ENCODE measurements at regions not wholly inside any gene's neighbourhood (a gene's known extent, or its start where the extent isn't known, plus 50 kb on each side); places are given as distances from the start of the nearest gene placed in this dataset.

DNA sequence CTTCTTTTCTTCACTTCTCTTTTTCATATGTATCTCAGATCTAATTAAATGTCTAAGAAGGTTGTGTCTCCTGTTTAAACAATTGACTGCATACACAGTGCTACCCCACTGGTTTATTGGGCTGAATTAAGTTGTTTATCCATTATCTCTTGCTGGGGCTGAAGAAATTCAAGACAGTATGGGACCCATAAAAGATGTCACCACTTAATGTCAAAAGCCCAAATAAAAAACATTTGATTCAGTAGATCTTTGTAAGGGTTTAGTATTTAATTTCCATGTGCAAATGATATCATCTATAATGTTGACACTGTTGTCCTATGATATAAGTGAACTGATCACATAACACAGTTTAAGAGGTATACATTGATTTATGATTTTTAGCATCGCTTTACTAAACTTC is 1431.9 kb upstream of the PCDH20 start:
- TF ChIP-seq, protein P1, sequence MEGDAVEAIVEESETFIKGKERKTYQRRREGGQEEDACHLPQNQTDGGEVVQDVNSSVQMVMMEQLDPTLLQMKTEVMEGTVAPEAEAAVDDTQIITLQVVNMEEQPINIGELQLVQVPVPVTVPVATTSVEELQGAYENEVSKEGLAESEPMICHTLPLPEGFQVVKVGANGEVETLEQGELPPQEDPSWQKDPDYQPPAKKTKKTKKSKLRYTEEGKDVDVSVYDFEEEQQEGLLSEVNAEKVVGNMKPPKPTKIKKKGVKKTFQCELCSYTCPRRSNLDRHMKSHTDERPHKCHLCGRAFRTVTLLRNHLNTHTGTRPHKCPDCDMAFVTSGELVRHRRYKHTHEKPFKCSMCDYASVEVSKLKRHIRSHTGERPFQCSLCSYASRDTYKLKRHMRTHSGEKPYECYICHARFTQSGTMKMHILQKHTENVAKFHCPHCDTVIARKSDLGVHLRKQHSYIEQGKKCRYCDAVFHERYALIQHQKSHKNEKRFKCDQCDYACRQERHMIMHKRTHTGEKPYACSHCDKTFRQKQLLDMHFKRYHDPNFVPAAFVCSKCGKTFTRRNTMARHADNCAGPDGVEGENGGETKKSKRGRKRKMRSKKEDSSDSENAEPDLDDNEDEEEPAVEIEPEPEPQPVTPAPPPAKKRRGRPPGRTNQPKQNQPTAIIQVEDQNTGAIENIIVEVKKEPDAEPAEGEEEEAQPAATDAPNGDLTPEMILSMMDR (IDR thresholded peaks at IDR 0.05; ENCODE audit: insufficient read depth, low read length, severe bottlenecking), result no peak
- no peak overlapping the region for H3K4me3 ChIP-seq (ENCODE audit: low read depth, low read length)
- H3K36me3 ChIP-seq (ENCODE audit: control insufficient read depth, insufficient read depth, low read length), result no peaks in the 10 kb centered on the region
- no peaks in the 10 kb centered on the region for H3K27me3 ChIP-seq (ENCODE audit: control insufficient read depth, insufficient read depth, low read length)
- FAIRE-seq, result no peak
- DNase-seq (ENCODE audit: low read depth), result no peak

DNA sequence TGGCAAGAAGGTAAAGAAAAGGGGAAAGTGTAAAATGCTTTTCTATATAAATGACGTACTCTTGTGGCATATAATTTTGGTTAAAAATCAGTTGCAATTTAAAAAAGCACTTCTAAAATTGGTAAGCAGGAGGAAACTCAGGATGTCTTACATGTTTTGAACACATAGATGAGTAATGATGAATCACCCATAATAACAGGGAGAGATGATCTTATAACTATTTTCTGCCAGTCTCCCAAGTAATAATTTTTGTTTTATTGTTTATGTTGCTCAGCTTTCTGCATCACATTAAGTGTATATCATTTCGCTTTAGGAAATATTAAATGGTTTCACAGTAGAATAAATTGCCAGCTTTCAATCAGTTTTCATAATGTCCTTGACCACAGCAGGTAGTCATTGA is 1430.7 kb upstream of the PCDH20 start:
- no peaks in the 10 kb centered on the region for H3K27me3 ChIP-seq (ENCODE audit: control insufficient read depth, insufficient read depth, low read length)
- FAIRE-seq (no peak), DNase-seq (ENCODE audit: low read depth) (peak; percentile 47)
- no peak overlapping the region for H3K4me3 ChIP-seq (ENCODE audit: low read depth, low read length)
- TF ChIP-seq, protein P1 (IDR thresholded peaks at IDR 0.05; ENCODE audit: insufficient read depth, low read length, severe bottlenecking), result no peak
- H3K36me3 ChIP-seq (ENCODE audit: control insufficient read depth, insufficient read depth, low read length), result no peaks in the 10 kb centered on the region

DNA sequence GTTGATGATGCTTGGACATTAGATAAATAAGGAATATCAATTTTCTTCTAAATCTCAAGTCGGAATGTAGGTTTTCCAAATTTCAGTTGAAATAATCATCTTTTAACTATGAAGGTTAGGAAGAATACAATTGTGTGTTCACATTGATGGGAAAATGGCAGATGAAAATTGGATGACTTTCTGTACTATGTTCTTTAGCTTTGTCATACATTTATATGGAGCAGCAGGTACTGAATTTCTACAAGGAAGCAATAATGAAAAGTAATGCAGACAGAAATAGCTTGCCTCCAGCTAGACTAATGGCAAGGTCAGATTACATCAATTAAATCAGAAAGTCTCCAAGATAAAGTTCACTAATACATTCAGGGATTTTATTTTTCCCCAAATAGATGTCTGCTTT is 1423.7 kb upstream of the PCDH20 start:
- no peak for DNase-seq (ENCODE audit: low read depth)
- Histone ChIP-seq H3K36me3 (ENCODE audit: control insufficient read depth, insufficient read depth, low read length) (no peaks in the 10 kb centered on the region), H3K4me3 (ENCODE audit: low read depth, low read length) (no peak overlapping the region), H3K27me3 (ENCODE audit: control insufficient read depth, insufficient read depth, low read length) (no peaks in the 10 kb centered on the region)
- no peak for FAIRE-seq
- TF ChIP-seq, protein P1 (IDR thresholded peaks at IDR 0.05; ENCODE audit: insufficient read depth, low read length, severe bottlenecking), result no peak

DNA sequence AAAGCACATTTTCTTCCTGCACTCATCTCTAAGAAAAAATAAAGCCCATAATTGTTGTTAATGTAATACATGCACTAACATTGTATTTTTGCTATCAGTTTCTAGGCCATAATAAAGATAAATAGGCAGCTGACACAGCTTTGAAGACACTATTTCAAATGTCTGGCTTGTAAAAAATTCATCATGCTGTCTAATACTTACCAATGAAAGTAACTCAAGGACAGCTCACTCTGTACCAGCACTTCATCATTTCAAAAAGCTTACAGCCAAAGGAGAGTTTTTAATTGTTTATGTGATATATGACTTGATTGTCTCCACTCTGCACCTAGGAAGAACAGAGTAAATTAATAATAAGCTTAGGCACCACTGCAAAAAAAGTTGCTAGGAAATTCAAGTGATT is 1423.3 kb upstream of the PCDH20 start:
- DNase-seq (ENCODE audit: low read depth) (no peak), FAIRE-seq (no peak)
- Histone ChIP-seq H3K4me3 (ENCODE audit: low read depth, low read length) (no peak overlapping the region), H3K27me3 (ENCODE audit: control insufficient read depth, insufficient read depth, low read length) (no peaks in the 10 kb centered on the region), H3K36me3 (ENCODE audit: control insufficient read depth, insufficient read depth, low read length) (no peaks in the 10 kb centered on the region)
- TF ChIP-seq, protein P1 (IDR thresholded peaks at IDR 0.05; ENCODE audit: insufficient read depth, low read length, severe bottlenecking), result no peak

DNA sequence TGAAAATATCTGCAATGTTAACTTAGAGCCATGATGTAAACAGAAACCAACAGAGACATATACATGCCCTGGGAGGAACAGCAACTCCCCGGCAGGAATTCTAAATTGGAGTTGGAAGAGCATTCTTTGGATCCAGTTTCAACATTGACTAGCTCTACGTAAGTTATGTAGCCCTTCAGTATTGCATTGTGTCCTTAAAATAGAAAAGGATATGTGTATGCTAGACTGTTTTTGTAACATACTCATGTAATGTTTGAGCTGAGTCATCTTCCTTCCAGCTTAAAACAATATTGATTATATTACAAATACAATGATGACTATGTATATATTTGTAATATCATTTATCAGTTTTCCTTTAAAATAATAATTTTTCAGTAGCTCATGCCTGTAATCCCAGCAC is 1422.2 kb upstream of the PCDH20 start:
- Histone ChIP-seq H3K4me3 (ENCODE audit: low read depth, low read length) (no peak overlapping the region), H3K27me3 (ENCODE audit: control insufficient read depth, insufficient read depth, low read length) (no peaks in the 10 kb centered on the region), H3K36me3 (ENCODE audit: control insufficient read depth, insufficient read depth, low read length) (no peaks in the 10 kb centered on the region)
- TF ChIP-seq, protein P1 (IDR thresholded peaks at IDR 0.05; ENCODE audit: insufficient read depth, low read length, severe bottlenecking), result no peak
- no peak for FAIRE-seq
- peak; percentile 47 for DNase-seq (ENCODE audit: low read depth)

DNA sequence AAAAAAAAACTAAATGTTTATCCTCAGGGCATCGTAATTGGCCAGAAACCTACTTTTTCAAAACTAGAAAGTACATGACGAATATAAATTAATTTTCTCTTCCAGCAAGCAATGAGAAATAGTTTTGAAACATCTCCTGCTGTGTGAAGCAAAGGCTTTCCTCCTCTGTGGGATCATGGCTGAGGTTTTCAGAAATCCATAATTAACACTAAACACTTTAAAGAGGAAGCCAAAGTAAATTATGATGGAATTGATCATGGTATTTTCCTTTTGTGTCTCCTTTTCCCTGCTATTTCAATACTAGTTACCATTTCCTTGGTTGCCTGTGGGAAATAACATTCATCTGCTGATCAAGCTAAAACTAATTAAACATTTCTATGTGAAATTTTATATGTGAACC is 1413.8 kb upstream of the PCDH20 start:
- no peak overlapping the region for H3K4me3 ChIP-seq (ENCODE audit: low read depth, low read length)
- TF ChIP-seq, protein P1 (IDR thresholded peaks at IDR 0.05; ENCODE audit: insufficient read depth, low read length, severe bottlenecking), result no peak
- H3K27me3 ChIP-seq (ENCODE audit: control insufficient read depth, insufficient read depth, low read length), result no peaks in the 10 kb centered on the region
- FAIRE-seq (no peak), DNase-seq (ENCODE audit: low read depth) (no peak)
- H3K36me3 ChIP-seq (ENCODE audit: control insufficient read depth, insufficient read depth, low read length), result no peaks in the 10 kb centered on the region
